ENCODE measurements at regions not wholly inside any gene's neighbourhood (a gene's known extent, or its start where the extent isn't known, plus 50 kb on each side); places are given as distances from the start of the nearest gene placed in this dataset.
"Not testable (repeated sequence)": the region's sequence is repeated elsewhere in the genome, so short reads cannot be mapped to it uniquely, and the experiment has no call there.

DNA sequence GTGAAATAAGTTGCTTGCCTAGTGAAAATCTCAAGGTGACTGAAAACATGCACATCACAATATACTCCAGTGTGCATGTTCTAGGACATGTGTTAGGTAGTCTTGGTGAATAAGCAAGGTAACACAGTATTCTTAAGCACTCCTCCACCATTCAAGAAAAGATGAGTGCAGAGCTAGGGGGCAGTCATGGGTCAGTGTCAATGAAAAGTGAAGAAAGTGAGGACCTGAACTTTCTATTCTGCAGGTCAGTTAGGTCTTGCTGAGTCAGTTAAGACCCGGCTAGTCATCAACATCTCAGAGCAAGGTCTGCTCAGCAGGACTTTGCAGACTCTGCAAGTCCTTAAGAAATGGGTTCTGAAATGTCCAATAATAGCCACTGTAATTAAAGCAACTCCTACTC lies 82.6 kb upstream of the POMZP3 start:
- DNase-seq, result not testable (repeated sequence)

DNA sequence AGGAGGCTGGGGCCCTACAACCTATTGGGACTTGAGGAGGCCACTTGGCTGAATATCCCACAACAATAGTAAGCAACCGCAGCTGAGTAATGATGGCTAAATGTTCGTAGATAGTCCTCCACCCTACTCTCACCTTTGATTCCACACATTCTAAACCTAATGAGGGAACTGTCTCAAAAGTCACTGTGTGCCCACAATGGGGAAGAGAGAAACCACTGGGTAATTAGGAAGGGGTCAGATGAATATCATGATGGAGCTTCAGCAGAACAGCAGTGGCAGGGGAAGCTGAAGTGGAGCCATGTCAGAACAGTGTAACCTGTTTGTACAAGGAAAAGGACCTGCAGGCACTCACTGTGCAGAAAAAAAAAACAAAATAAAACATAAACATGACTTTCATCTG lies 81.4 kb upstream of the POMZP3 start:
- not testable (repeated sequence) for DNase-seq

DNA sequence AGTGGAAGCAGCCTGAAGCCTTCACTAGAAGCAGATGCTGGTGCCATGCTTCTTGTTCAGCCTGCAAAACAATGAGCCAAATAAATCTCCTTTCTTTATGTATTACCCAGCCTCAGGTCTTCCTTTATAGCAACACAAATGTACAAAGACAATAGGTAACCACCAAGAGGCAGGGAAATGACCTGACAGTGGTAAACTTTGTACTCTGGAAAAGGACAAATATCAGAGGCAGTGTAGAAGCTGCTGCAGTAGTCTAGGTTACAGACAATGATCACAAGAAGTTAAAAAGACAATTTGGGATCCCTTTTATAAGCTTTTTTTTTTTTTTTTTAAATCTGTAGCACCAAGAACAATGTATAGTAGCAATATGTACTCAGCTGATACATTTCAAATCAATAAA lies 76.7 kb upstream of the POMZP3 start:
- DNase-seq, result not testable (repeated sequence)

DNA sequence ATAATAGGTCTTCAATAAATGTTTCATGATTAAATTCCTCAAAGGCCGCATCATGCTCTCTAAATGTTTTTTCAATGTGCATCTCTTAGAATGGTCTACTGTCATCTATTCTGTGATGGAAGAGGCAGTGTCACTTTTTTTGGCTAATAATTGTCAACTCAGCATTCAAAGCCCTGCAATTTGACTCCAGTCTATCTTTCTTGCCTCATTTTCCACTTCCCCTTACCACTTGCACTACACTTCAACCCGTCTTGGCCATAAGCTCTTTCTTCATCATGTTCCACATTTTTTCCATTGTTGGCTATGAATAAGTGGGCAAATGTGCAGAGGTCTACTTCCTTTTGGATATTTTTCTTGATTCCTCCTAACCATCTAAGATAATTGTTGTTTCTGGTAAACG lies 59.2 kb upstream of the POMZP3 start:
- not testable (repeated sequence) for DNase-seq

DNA sequence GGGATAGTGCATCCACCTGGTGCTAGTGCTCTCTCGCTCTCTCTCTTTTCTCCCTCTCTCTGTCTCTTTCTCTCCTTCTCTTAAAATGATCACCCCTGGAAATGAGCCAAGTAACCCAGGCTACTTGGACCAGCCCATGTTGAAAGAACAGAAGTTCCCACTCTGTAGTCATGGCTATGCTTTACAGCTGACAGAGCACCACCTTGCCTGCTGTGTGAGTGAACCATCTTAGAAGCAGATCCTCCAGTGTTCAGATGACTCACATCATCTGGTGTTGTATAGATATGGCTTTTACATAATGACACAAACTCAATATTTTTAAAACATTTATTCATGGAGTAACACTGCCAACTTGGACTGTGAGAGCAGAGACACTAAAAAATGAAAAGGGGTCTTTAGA lies 57.7 kb upstream of the POMZP3 start:
- not testable (repeated sequence) for DNase-seq

DNA sequence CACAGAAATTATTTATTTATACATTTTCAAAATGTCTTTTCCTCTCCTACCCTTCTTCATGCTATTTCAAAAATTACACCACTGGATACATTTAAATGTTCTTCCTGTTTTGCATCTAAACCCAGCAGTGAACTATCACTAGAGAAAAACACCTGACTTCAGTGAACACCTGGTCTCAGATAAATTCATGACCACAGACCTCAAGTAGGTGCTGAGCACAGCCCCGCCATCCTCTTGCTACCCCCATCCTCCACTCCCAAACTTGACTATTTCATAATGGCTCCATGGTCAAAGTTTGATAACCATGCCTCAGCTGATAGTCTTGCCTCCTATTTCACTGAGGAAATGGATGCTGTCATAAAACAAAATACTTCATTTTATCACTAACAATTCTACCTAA lies 56.6 kb upstream of the POMZP3 start:
- not testable (repeated sequence) for DNase-seq

DNA sequence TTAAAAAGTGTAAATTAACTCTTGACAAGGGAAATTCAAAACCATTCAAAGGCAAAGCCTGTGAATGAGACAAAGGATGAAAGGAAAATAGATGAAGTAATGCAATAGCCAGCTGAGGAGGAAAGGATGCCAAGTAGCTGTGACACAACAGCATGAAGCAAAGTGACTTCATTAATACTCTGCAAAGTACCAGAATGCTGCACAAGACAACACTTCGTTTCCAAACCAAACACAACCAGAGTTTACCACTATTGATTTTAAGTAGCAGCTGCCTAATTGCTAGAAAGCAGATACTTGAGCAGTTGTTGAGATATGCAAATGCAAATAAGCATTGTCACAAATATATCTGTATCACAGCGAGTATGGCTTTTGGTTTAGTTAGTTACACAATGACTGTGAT lies 54.7 kb upstream of the POMZP3 start:
- DNase-seq, result not testable (repeated sequence)

DNA sequence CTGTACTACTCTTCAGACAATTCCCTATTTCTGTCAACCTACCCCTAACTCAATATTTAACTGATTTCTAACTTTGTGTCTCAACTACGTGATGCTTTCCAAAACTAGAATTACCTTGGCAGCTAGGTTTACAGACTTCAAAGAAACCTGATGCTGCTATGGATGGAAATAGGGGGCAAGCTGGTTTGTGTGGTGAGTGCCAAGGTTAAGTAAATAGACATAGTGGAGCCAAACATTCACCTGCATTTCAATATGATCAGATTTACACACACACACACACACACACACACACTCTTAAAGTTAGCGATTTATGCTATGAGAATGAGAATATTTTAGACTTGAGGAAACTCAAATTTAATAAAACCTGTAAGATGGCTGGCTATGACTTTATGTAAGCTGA lies 52.1 kb upstream of the POMZP3 start:
- not testable (repeated sequence) for DNase-seq

DNA sequence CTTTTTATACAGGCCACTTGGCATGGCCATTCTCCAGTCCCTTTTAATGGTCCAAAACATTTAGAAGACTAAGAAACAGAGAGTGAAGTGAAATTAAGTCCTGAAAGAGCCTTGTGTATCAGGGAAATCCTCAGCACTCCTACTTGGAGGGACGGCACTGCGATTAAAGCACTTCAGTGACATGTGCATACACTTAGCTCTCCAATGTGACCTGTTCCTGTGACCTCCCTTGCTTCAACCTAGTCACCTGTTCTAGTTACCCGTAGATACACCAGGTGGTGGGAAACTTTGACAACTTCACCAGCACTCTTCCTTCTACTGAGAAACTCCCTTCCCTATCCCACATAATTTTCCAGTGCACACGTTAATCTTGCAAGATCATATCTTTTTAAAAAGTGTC lies 51.4 kb upstream of the POMZP3 start:
- not testable (repeated sequence) for DNase-seq

DNA sequence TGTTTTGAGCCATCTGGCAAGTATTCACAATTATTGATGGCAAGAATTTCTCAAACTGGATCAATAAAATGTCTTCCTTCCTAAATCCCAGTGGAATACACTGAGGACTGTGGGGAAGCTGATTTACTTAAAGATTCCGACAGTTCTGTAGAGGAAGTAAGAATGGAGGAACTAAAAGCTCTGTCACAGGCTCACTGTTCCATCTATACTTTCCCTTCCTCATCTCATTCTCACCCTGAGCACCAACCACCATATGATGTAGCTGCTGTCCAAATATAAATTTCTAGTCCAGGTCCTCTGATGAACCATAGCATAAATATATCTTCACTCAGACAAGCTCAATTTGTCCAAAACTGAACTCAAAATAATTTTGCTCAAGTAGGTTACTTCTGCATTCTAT lies 49.8 kb upstream of the POMZP3 start:
- not testable (repeated sequence) for DNase-seq

All from NCI-H1930 (cell line).